Astrocyte (in vitro differentiated cells and primary cell): ENCODE measurements at regions not wholly inside any gene's neighbourhood (a gene's known extent, or its start where the extent isn't known, plus 50 kb on each side); places are given as distances from the start of the nearest gene placed in this dataset.

Source experiments
- CTCF ChIP-seq: IDR thresholded peaks from 2 replicates; pipeline ENCODE4 v1.5.1; 2011; ENCODE audit warnings: low read depth, mild to moderate bottlenecking, inconsistent platforms, low read length, moderate library complexity; ENCODE audit not compliant: insufficient read depth
- EZH2 ChIP-seq: IDR thresholded peaks from 2 replicates; pipeline ENCODE4 v1.6.1; 2012; ENCODE audit warnings: mild to moderate bottlenecking, low read length, inconsistent platforms; ENCODE audit not compliant: insufficient read depth

DNA sequence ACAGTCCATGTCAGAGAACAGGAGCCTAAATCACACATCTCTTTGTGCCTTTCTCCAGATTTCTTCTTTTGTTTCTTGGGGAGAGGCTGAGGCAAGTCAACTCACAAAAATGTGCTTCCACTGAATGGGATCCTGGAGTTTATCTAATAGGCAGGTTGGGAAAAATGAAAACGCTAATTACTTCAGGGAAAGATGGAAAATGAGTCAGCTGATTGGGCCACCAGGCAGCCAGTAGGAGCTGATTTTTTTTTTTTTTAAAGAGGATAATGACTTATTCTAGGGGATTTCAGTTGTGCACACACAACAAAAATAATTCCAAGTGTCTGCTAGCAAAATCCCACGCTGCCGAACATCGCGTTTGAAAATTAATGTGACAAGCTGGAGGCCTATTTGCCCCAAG lies 412.8 kb upstream of the ZMIZ1 start:
- TF ChIP-seq CTCF (no peak), EZH2 (no peak)
